MV-4-11 (cell line): ENCODE measurements at regions not wholly inside any gene's neighbourhood (a gene's known extent, or its start where the extent isn't known, plus 50 kb on each side); places are given as distances from the start of the nearest gene placed in this dataset.

Experiments used
- DNase-seq: peaks from one replicate; lab custom pipeline; 2025; lab: John Stamatoyannopoulos, UW

DNA sequence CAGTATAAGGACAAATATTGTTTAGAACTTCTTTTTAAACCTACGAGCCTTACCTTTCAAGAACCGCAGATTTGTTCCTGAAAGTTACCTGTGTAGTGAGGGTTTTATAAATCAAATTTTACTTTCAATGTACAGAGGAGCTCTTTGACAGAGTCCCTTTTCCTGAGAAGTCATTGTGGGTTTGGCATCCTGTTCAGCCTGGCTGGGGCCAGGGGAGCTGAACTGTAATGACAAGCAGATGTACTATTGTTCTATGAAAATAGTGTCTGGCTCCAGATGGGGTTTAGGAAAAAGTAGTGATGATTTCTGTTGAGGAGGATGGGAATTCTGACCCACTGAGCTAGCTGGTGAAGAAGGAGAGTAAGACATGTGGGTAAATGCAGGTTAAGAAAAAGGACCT, 196.2 kb upstream of the PGRMC2 start:
- DNase-seq: no peak

DNA sequence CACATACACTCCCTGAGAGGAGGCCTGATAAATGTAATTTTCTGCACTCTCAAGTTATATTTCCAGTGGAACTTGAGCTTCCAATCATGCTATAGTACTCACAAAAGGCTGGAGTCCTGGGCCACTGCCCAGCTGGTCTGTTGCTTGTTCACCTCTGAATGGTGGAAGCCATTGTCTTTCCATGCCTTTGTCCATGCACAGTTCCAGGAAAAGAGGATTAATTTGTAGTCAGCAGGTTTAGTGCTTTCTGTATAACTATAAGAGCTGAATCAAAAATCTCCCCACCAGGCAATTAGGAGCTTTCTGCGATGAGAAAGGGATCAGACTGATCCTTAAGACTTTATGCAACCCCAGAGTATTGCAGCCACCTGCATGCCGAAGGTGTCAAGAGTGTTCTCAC, 195.4 kb upstream of the PGRMC2 start:
- DNase-seq: no peak

DNA sequence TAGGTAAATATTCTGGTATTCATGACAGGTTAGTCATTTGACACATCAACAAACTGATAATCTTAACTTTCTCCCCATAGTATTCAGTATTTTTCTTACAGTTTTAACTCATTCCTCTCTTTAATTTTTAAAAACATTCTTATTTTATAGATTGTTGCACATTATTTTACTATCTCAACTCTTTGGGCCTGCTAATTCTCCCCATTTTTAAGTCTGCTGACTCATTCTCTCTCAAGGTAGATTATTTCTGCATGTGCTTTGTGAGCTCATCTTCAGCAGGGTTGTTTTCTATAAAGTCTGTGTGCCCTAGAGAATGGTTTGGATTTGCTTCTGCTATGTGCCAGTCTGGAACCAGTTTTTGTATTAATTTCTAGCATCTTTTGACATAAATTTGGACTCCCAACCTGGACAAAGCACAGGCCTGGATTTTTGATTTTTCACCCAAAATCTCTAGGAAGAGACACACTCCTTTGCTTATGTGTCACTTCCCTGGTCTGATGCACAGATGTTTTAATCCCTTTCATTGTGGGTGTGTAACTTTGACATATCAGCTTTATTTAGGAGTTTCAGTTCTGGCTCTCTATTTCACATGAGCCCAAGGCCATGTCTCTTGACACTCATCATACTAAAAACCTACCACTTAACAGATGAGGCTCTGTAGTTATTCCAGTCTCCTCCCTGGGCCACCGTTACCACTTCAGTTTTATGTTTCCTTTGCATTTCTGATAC, 194.3 kb upstream of the PGRMC2 start:
- peak; percentile 5 for DNase-seq

- DNase-seq: no peak
These were observed 193.3 kb upstream of the PGRMC2 start for GRCh38 chr4:128480945-128481344.

- DNase-seq: no peak
These were observed 189.9 kb upstream of the PGRMC2 start for GRCh38 chr4:128477540-128477939.

DNA sequence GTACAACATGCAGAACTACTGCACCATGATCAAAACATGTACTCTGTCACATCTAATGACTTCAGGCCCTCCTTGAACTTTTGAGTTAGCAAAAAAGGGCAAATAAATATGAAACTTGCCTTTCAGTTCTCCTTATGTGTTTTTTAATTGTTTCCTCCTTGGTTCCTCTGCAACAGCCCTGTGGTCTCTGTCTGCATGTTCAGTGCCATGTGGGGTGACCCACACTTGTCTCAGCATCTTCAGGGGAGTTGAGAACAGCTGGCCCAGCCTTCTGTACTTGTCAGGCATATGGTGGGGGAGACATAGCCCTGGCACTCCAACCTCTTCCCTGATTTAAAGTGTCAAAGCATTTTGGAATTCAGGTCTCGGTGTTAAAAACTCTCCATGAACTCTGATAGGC, 188.0 kb upstream of the PGRMC2 start:
- DNase-seq: peak; percentile 63

DNA sequence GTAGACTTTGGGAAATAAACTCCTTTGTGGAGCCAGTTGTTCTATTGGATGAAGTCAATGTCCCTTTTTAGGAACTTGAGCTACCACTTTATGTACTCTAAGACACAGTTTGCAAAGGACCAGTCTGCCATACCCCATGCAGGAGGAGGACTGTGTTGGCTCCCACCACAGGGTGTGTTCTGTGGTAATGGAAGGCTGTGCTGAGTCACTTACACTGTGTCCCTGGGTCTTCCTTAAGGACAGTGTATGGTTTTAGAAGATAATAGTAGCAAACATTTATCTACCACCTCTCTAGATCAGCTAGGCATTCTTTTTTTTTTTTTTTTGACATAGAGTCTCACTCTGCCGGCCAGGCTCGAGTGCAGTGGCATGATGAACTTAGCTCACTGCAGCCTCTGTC, 184.0 kb upstream of the PGRMC2 start:
- no peak for DNase-seq

DNA sequence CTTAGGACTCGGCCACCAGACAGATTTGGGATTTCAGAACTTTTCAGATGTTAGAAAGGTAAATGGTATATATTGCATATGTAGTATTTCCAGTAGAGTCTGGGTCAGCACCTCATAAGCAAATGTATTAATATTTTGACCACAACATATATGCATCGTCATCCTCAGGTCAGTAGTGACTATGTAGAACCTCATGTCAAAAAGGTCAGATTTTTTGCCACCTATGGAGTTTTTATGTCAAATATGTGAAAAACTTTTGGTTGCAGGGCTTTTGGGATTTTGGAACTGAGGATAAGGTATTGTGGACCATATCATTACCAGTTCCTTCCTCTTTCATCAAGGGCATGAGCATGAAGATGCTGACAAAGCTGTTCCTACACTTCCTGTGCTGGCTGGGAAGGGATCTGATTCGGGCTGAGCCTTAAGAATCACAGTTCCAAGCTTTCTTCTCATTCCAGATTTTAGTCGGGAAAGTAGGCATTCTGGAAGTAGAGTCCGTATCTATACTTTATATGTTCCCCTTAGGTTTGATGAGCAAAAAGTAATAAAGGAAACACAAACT, 183.0 kb upstream of the PGRMC2 start:
- DNase-seq: no peak

- no peak for DNase-seq
These were observed 180.7 kb upstream of the PGRMC2 start for GRCh38 chr4:128468123-128468989.

DNA sequence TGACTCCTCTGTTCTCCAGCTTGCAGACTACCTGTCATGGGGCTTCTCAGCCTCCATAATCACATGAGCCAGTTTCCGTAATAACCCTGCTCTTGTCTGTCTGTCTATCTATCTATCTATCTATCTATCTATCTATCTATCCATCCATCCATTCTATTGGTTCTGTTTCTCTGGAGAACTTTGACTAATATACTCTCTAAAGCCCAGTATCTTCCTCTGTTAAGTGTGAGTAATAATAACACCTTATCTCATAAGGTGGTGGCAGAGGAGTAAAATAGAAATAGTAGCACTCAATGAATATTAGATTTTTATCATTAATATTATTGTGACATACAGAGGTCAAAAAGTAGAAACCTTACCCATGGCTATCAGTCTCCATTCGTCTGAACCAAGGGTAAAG, 177.9 kb upstream of the PGRMC2 start:
- no peak for DNase-seq

DNA sequence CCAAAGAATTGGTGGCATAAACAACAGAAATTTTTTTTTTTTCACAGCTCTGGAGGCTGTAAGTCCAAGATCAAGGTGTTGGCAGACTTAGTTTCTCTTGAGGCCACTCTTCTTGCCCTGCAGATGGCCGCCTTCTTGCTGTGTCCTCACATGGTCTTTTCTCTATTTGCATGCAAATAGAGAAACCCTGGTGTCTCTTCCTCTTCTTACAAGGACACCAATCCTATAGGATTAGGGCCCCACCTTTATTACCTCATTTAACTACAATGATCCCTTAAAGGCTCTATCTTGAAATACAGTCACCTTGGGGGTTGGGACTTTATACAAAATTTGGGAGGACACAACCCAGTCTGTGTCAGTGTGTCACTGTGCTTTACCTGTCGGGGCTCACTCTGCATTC, 175.4 kb upstream of the PGRMC2 start:
- no peak for DNase-seq

GRCh38 chr4:128462103-128462783, 174.6 kb upstream of the PGRMC2 start:
- no peak for DNase-seq

DNA sequence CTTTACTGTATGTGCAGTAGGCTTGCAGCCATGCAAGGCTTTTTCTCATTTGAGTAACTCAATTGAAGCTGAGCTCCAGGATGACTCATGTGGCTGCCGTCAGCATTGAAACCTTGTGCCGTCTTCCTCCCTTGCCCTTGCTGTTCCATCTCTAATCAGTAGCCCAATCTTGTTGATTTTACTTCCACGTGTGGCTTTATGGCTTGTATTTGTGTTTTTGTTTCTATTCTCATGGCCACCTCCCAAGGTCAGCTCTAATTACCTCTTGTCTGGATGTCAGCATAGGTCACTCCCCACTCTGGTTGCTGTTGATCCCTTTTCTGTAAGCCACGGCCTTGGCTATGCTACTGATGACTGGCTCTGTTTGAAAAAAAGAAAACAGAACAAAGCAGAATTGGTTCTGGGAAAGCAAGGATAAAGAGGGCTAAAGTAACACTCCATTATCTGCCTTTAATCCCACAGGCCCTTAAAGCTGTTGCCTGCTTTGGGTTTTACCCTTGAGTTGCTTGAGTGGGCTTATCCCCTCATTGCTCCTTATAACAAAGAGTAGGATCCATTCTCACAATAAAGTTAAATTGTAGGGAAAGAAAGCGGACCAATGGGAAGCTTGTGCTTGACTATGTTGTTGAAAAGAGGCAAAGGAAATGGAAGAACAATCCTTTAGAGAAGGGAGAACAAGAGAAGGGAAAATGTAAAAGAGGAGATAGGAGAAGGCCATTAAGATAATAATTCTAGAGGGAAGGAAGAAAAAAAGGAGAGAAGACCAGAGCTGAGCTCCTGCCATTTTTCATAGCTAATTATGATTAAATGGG, 173.9 kb upstream of the PGRMC2 start:
- DNase-seq: peak; percentile 49

DNA sequence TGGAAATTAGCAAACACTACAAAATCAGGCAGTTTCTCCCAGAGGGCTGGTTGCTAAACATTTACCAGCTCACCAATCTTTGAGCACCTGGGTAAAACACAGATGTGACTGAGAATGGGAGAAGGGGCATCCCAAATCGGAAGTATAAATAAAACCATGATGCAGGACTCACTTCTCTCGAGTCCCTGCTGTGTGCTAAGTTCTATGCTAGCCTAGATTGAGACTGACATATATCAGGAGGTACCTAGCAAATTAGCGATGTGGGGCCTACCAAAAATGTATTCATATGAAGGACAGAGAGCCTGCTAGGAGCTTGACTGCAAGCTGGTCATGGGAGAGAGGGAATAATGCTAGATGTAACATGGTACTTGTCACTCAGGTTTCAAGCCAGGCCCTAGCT, 171.9 kb upstream of the PGRMC2 start:
- DNase-seq: no peak

DNA sequence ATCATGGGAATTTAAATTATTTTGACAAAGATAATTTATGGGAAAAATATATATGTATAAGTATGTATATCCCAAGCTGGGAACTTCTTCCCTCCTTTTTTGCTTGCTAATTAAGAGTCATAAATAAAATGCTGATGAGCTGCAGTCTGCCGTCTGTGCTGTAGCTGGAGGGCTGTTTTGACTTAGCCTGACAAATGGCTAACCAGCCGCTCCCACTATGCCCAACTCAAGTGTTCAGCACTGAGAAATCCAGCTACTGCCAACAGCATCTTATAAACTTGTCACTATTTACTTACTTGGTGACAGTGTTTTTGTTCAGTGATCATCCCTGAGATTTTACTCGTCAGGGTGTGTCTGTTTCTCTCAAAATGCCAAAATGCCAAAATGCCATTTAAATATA, 171.2 kb upstream of the PGRMC2 start:
- no peak for DNase-seq

DNA sequence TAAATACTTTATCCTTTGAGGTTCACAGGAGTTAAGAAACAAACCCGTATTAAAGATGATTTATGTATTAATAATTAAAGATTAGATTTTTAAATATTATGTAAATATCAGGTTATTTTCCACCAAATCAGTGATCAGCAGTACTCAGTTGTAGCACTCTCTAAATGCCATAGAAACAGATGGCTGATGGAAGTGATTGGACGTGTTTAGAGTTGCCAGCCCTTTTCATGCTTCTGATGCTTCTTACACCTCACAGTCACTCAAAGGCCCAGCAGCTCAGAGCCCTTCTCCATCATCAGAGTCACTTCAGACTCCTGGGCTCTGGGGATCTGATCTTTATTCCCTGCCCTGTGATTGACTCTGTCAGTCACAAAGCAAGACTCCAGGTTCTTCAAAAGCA, 170.1 kb upstream of the PGRMC2 start:
- no peak for DNase-seq

- no peak for DNase-seq
These were observed 168.6 kb upstream of the PGRMC2 start for GRCh38 chr4:128456171-128456570.

DNA sequence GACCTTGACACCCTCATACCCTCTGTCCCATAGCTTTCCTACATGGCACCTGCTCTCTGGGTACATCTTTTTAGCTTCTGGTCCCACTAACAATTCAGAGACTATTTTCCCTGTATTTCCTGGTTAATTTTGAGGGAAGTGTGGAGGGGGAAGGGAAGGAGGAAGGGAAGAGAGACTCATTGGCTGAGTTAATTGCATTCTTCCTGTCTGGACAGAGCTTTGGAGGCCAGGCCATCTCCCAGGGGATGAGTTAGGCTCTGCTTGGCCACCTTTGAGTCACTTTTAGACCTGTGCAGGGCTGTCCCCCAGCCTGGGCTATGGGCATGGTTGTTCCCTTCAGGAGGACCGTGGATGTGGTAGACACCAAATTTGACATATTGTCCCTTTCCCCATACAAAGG, 167.9 kb upstream of the PGRMC2 start:
- no peak for DNase-seq

GRCh38 chr4:128454881-128455280, 167.3 kb upstream of the PGRMC2 start:
- DNase-seq: no peak

DNA sequence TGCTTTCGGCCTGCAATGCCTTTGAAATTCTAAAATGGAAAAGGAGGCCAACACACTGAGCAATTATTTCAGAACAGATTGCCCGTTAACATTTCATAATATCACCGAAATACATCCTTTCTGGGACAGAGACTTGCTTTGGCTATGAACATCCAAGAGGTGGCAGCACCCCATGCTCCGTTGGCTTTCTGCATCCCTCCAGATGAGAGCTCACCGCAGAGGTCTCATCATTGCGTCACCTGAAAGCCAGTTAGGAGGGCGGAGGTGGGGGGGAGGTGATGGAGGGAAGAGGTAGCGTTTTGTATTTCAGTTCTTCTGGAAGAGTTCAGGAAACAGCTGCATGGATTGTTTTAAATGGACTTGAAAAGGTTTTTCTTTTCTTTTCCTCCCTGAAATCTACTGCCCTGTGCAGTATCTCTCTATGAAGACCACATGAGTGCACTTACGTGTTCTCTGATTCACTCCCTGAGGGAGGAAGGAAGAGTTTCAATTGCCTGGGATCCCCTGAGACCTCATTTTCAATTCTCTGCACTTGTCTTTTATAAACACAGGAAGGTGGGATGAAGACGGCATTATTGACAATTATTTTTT, 166.8 kb upstream of the PGRMC2 start:
- DNase-seq: peak; percentile 81

GRCh38 chr4:128452415-128452814, 164.8 kb upstream of the PGRMC2 start:
- DNase-seq: peak; percentile 52
